Activated CD4-positive, alpha-beta T cell treated with anti-CD3 and anti-CD28 coated beads, Interleukin-2, amount 10 ng/mL, durations not matched to agents 24 days and 14 days (primary cell): ENCODE measurements at regions not wholly inside any gene's neighbourhood (a gene's known extent, or its start where the extent isn't known, plus 50 kb on each side); places are given as distances from the start of the nearest gene placed in this dataset.
A peak's percentile ranks its signal among the peaks of the same experiment; 100 is the strongest.

ENCODE experiments used
- DNase-seq: peaks from one replicate; pipeline ENCODE4 v3.0.0; 2022
- H3K27ac Mint-ChIP-seq: one replicate; pipeline ENCODE4 v1.8.0; 2022; ENCODE audit warnings: mild to moderate bottlenecking, mixed read lengths
- H3K27me3 Mint-ChIP-seq: one replicate; pipeline ENCODE4 v1.8.0; 2022; ENCODE audit warnings: mixed read lengths
- H3K36me3 Mint-ChIP-seq: one replicate; pipeline ENCODE4 v1.8.0; 2022; ENCODE audit warnings: low read depth, mild to moderate bottlenecking, mixed read lengths
- H3K4me1 Mint-ChIP-seq: one replicate; pipeline ENCODE4 v1.8.0; 2021; ENCODE audit warnings: mixed read lengths
- H3K4me3 Mint-ChIP-seq: one replicate; pipeline ENCODE4 v1.8.0; 2022; ENCODE audit warnings: mild to moderate bottlenecking, moderate library complexity, mixed read lengths
- H3K9me3 Mint-ChIP-seq: one replicate; pipeline ENCODE4 v1.8.0; 2021; ENCODE audit warnings: mixed read lengths
- intact Hi-C: fragments of 100-400 bp; cut with micrococcal nuclease; formaldehyde crosslinking; loops from one replicate; pipeline ENCODE4 v1.15.1; 2023

GRCh38 chr16:64394061-64394460, 727.8 kb downstream of the CDH11 start:
- H3K9me3 Mint-ChIP-seq, result peaks cover 10% of the 10 kb centered on the region
- no peak overlapping the region for H3K4me3 Mint-ChIP-seq
- no peaks in the 10 kb centered on the region for H3K27me3 Mint-ChIP-seq
- intact Hi-C loops, result no loop called here
- no peak for DNase-seq
- no peak overlapping the region for H3K27ac Mint-ChIP-seq
- H3K36me3 Mint-ChIP-seq, result no peaks in the 10 kb centered on the region
- H3K4me1 Mint-ChIP-seq, result no peaks in the 10 kb centered on the region

- Mint-ChIP-seq H3K4me3 (no peak overlapping the region), H3K27me3 (no peaks in the 10 kb centered on the region), H3K27ac (no peak overlapping the region), H3K9me3 (peaks cover 8% of the 10 kb centered on the region), H3K4me1 (no peaks in the 10 kb centered on the region), H3K36me3 (no peaks in the 10 kb centered on the region)
- DNase-seq, result no peak
- intact Hi-C loops, result no loop called here
Observed at GRCh38 chr16:64392456-64392855, 729.4 kb downstream of the CDH11 start.

- H3K27me3 Mint-ChIP-seq, result no peaks in the 10 kb centered on the region
Observed at GRCh38 chr16:64391063-64391600, 730.7 kb downstream of the CDH11 start.

GRCh38 chr16:64390102-64390501, 731.8 kb downstream of the CDH11 start:
- Mint-ChIP-seq H3K9me3 (peaks cover 4% of the 10 kb centered on the region), H3K36me3 (no peaks in the 10 kb centered on the region), H3K4me1 (no peaks in the 10 kb centered on the region), H3K27ac (no peak overlapping the region), H3K27me3 (no peaks in the 10 kb centered on the region), H3K4me3 (no peak overlapping the region)
- intact Hi-C loops, result no loop called here
- no peak for DNase-seq

More at GRCh38 chr16:64391063-64391600, 730.7 kb downstream of the CDH11 start:
- Mint-ChIP-seq H3K36me3 (no peaks in the 10 kb centered on the region), H3K9me3 (peaks cover 4% of the 10 kb centered on the region), H3K4me1 (no peaks in the 10 kb centered on the region), H3K27ac (no peak overlapping the region), H3K4me3 (no peak overlapping the region)
- intact Hi-C loops, result no loop called here
- DNase-seq, result no peak

GRCh38 chr16:64384636-64385035, 737.2 kb downstream of the CDH11 start:
- DNase-seq, result no peak
- Mint-ChIP-seq H3K4me1 (no peaks in the 10 kb centered on the region), H3K4me3 (no peak overlapping the region), H3K27ac (no peak overlapping the region), H3K36me3 (no peaks in the 10 kb centered on the region), H3K27me3 (no peaks in the 10 kb centered on the region), H3K9me3 (no peaks in the 10 kb centered on the region)
- intact Hi-C loops, result no loop called here

- no peak for DNase-seq
- H3K27me3 Mint-ChIP-seq, result no peaks in the 10 kb centered on the region
- H3K36me3 Mint-ChIP-seq, result no peaks in the 10 kb centered on the region
- no peak overlapping the region for H3K27ac Mint-ChIP-seq
- H3K9me3 Mint-ChIP-seq, result peaks cover 3% of the 10 kb centered on the region
- no peak overlapping the region for H3K4me3 Mint-ChIP-seq
- H3K4me1 Mint-ChIP-seq, result no peaks in the 10 kb centered on the region
- intact Hi-C loops, result no loop called here
Observed at GRCh38 chr16:64381979-64382378, 739.9 kb downstream of the CDH11 start.

- intact Hi-C loops, result no loop called here
- Mint-ChIP-seq H3K4me1 (no peaks in the 10 kb centered on the region), H3K27me3 (no peaks in the 10 kb centered on the region), H3K9me3 (peaks cover 3% of the 10 kb centered on the region), H3K36me3 (no peaks in the 10 kb centered on the region), H3K4me3 (no peak overlapping the region), H3K27ac (no peak overlapping the region)
- no peak for DNase-seq
Observed at GRCh38 chr16:64380751-64381150, 741.1 kb downstream of the CDH11 start.

- H3K27ac Mint-ChIP-seq, result no peak overlapping the region
- no peaks in the 10 kb centered on the region for H3K27me3 Mint-ChIP-seq
- no peak overlapping the region for H3K4me3 Mint-ChIP-seq
- no peaks in the 10 kb centered on the region for H3K4me1 Mint-ChIP-seq
- H3K9me3 Mint-ChIP-seq, result peaks cover 9% of the 10 kb centered on the region
- H3K36me3 Mint-ChIP-seq, result no peaks in the 10 kb centered on the region
- intact Hi-C loops, result no loop called here
- peak; percentile 6 for DNase-seq
Observed at GRCh38 chr16:64375391-64375980, 746.4 kb downstream of the CDH11 start.

- H3K27ac Mint-ChIP-seq, result no peak overlapping the region
Observed at GRCh38 chr16:64370112-64370511, 751.8 kb downstream of the CDH11 start.

GRCh38 chr16:64365448-64365931, 756.4 kb downstream of the CDH11 start:
- DNase-seq, result no peak
- Mint-ChIP-seq H3K9me3 (no peaks in the 10 kb centered on the region), H3K36me3 (no peaks in the 10 kb centered on the region), H3K4me1 (no peaks in the 10 kb centered on the region), H3K4me3 (no peak overlapping the region), H3K27me3 (no peaks in the 10 kb centered on the region), H3K27ac (no peak overlapping the region)
- intact Hi-C loops, result no loop called here

More at GRCh38 chr16:64370112-64370511, 751.8 kb downstream of the CDH11 start:
- peaks cover 6% of the 10 kb centered on the region for H3K9me3 Mint-ChIP-seq
- H3K4me1 Mint-ChIP-seq, result no peaks in the 10 kb centered on the region
- no peak overlapping the region for H3K4me3 Mint-ChIP-seq
- intact Hi-C loops, result no loop called here
- DNase-seq, result peak; percentile 19
- no peaks in the 10 kb centered on the region for H3K27me3 Mint-ChIP-seq
- H3K36me3 Mint-ChIP-seq, result no peaks in the 10 kb centered on the region

- Mint-ChIP-seq H3K36me3 (no peaks in the 10 kb centered on the region), H3K4me3 (no peak overlapping the region), H3K27ac (no peak overlapping the region), H3K27me3 (no peaks in the 10 kb centered on the region), H3K4me1 (no peaks in the 10 kb centered on the region), H3K9me3 (no peaks in the 10 kb centered on the region)
- DNase-seq, result no peak
- intact Hi-C loops, result no loop called here
Observed at GRCh38 chr16:64364894-64365293, 757.0 kb downstream of the CDH11 start.

GRCh38 chr16:64364416-64364815, 757.4 kb downstream of the CDH11 start:
- no peaks in the 10 kb centered on the region for H3K36me3 Mint-ChIP-seq
- no peaks in the 10 kb centered on the region for H3K27me3 Mint-ChIP-seq
- no peak overlapping the region for H3K27ac Mint-ChIP-seq
- intact Hi-C loops, result no loop called here
- no peak overlapping the region for H3K4me3 Mint-ChIP-seq
- H3K4me1 Mint-ChIP-seq, result no peaks in the 10 kb centered on the region
- peak; percentile 2 for DNase-seq
- H3K9me3 Mint-ChIP-seq, result no peaks in the 10 kb centered on the region

- Mint-ChIP-seq H3K27ac (no peak overlapping the region), H3K4me3 (no peak overlapping the region), H3K36me3 (no peaks in the 10 kb centered on the region), H3K4me1 (no peaks in the 10 kb centered on the region), H3K27me3 (no peaks in the 10 kb centered on the region), H3K9me3 (no peaks in the 10 kb centered on the region)
- DNase-seq, result peak; percentile 2
- intact Hi-C loops, result no loop called here
Observed at GRCh38 chr16:64364016-64364415, 757.8 kb downstream of the CDH11 start.

- Mint-ChIP-seq H3K4me1 (no peaks in the 10 kb centered on the region), H3K27ac (no peak overlapping the region), H3K36me3 (no peaks in the 10 kb centered on the region), H3K27me3 (no peaks in the 10 kb centered on the region), H3K4me3 (no peak overlapping the region), H3K9me3 (no peaks in the 10 kb centered on the region)
- no peak for DNase-seq
- intact Hi-C loops, result no loop called here
Observed at GRCh38 chr16:64363039-64363438, 758.8 kb downstream of the CDH11 start.

GRCh38 chr16:64362193-64362592, 759.7 kb downstream of the CDH11 start:
- Mint-ChIP-seq H3K9me3 (no peaks in the 10 kb centered on the region), H3K36me3 (no peaks in the 10 kb centered on the region), H3K4me1 (no peaks in the 10 kb centered on the region), H3K27me3 (no peaks in the 10 kb centered on the region), H3K27ac (no peak overlapping the region), H3K4me3 (no peak overlapping the region)
- intact Hi-C loops, result no loop called here
- DNase-seq, result no peak
